Spleen (tissue), 11 donors: ENCODE measurements at regions not wholly inside any gene's neighbourhood (a gene's known extent, or its start where the extent isn't known, plus 50 kb on each side); places are given as distances from the start of the nearest gene placed in this dataset.

Experiments
- DNase-seq: peaks from one replicate; pipeline ENCODE4 v3.0.0-alpha.2; 2020
- H3K27ac ChIP-seq, 8 donors: fragments of 200-600 bp; sonication (generic) in 7 of 8; 1 replicate in 4 of 8; 2 replicates in 4 of 8; pipeline versions ENCODE4 v1.5.0 to v1.8.0; 2016 to 2021; ENCODE audit warnings: inconsistent platforms in 4 of 8, mild to moderate bottlenecking in 4 of 8, moderate library complexity in 1 of 8
- H3K27me3 ChIP-seq, 7 donors: fragments of 200-600 bp; sonication (generic) in 6 of 7; replicated peaks in 1 of 7; 1 replicate in 4 of 7; 2 replicates in 3 of 7; pipeline versions ENCODE4 v1.5.0 to v1.8.0; 2016 to 2021; ENCODE audit warnings: inconsistent platforms in 3 of 7, mild to moderate bottlenecking in 1 of 7
- H3K36me3 ChIP-seq, 6 donors: fragments of 200-600 bp; sonication (generic) in 5 of 6; 1 replicate in 4 of 6; 2 replicates in 2 of 6; pipeline versions ENCODE4 v1.5.0 to v1.8.0; 2016 to 2021; ENCODE audit warnings: inconsistent platforms in 2 of 6
- H3K4me1 ChIP-seq, 6 donors: fragments of 200-600 bp; sonication (generic) in 5 of 6; 1 replicate in 3 of 6; 2 replicates in 3 of 6; pipeline versions ENCODE4 v1.5.0 to v1.8.0; 2016 to 2021; ENCODE audit warnings: inconsistent platforms in 3 of 6
- H3K4me3 ChIP-seq, 8 donors: fragments of 200-600 bp; sonication (generic) in 7 of 8; 1 replicate in 4 of 8; 2 replicates in 4 of 8; pipeline versions ENCODE4 v1.5.0 to v1.8.0; 2016 to 2021; ENCODE audit warnings: inconsistent platforms in 4 of 8, mild to moderate bottlenecking in 4 of 8, moderate library complexity in 2 of 8
- H3K9me3 ChIP-seq, 8 donors: fragments of 200-600 bp; sonication (generic) in 7 of 8; 1 replicate in 4 of 8; 2 replicates in 4 of 8; pipeline versions ENCODE4 v1.5.0 to v1.8.0; 2016 to 2021; ENCODE audit warnings: inconsistent platforms in 4 of 8
- POLR2A ChIP-seq, 3 donors: fragments of 450-650 bp; IDR thresholded peaks; one replicate each; pipeline ENCODE4 v1.5.1; 2017; ENCODE audit warnings: antibody characterized with exemption in 3 of 3, mild to moderate bottlenecking in 1 of 3
- POLR2AphosphoS5 ChIP-seq, 3 donors: sonication (generic); formaldehyde crosslinking; IDR thresholded peaks; one replicate each; pipeline ENCODE4 v1.5.1; 2017; ENCODE audit warnings: antibody characterized with exemption in 3 of 3
- WGBS, 5 donors: extraction: QIAGEN DNeasy Blood & Tissue Kit in 3 of 5; methylation state at CpG; one replicate each; pipeline versions ENCODE4 v1.1.5 to v1.1.7; 2013 to 2018; 5-methylcytosine and 5-hydroxymethylcytosine counted together
- intact Hi-C: fragments of 100-400 bp; cut with DNase I; formaldehyde crosslinking; loops from one replicate; pipeline ENCODE4 v1.15.0; 2023; ENCODE audit warnings: low total_unique reads
- TF ChIP-seq, protein P1 (sequence below), 11 experiments: fragments of 200-600 bp in 7 of 11; fragments of 450-650 bp in 4 of 11; sonication (generic) in 4 of 11; IDR thresholded peaks in 8 of 11; conservative IDR thresholded peaks in 3 of 11; 1 replicate in 7 of 11; 2 replicates in 4 of 11; pipeline versions ENCODE4 v1.4.0 to v1.8.0; 2016 to 2021; ENCODE audit warnings: antibody characterized with exemption in 11 of 11, inconsistent platforms in 4 of 11, mild to moderate bottlenecking in 1 of 11
- donor health status: healthy with polysubstance abuse.
- donor health status: DM: no; HTN: no; CAD: no; lungs with moderate emphysema.
- donor health status: DM: no; HTN: no; CAD: no.
- donor health status: Bipolar disorder and iron deficiency.
- donor health status: healthy.
- donor health status: DM: no; HTN: no; CAD: no.
- donor health status: DM: yes; HTN: yes; CAD: no.

DNA sequence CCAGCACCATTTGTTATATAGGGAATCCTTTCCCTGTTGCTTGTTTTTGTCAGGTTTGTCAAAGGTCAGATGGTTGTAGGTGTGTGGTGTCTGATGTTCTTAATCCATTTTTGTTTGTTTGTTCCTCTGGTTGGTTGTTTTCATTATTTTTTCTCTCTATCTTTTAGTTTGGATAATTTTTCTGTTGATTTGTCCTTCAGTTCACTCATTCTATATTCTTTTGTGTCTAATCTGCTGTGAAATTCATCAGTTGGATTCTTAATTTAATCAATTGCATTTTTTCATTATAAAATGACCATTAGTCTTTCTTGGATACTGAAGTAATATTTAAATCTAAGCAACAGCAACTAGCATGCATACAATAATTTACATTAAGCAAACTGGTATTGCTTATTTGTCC, 206.7 kb upstream of the TRIB2 start:
- TF ChIP-seq POLR2A (IDR thresholded peaks at IDR 0.05) (no peak), POLR2AphosphoS5 (IDR thresholded peaks at IDR 0.05) (no peak)
- TF ChIP-seq, protein P1, sequence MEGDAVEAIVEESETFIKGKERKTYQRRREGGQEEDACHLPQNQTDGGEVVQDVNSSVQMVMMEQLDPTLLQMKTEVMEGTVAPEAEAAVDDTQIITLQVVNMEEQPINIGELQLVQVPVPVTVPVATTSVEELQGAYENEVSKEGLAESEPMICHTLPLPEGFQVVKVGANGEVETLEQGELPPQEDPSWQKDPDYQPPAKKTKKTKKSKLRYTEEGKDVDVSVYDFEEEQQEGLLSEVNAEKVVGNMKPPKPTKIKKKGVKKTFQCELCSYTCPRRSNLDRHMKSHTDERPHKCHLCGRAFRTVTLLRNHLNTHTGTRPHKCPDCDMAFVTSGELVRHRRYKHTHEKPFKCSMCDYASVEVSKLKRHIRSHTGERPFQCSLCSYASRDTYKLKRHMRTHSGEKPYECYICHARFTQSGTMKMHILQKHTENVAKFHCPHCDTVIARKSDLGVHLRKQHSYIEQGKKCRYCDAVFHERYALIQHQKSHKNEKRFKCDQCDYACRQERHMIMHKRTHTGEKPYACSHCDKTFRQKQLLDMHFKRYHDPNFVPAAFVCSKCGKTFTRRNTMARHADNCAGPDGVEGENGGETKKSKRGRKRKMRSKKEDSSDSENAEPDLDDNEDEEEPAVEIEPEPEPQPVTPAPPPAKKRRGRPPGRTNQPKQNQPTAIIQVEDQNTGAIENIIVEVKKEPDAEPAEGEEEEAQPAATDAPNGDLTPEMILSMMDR (IDR thresholded peaks at IDR 0.05 in 8 of 11, conservative IDR thresholded peaks at IDR 0.05 in 3 of 11): no peak
- DNase-seq: no peak
- no peaks in the 10 kb centered on the region for H3K36me3 ChIP-seq
- H3K27me3 ChIP-seq: no peaks in the 10 kb centered on the region
- peaks cover 0 to 41% (median 29%) of the 10 kb centered on the region in 6 donors for H3K4me1 ChIP-seq
- no peaks in the 10 kb centered on the region for H3K9me3 ChIP-seq
- intact Hi-C loops: no loop called here
- no peak overlapping the region for H3K4me3 ChIP-seq
- no peak overlapping the region for H3K27ac ChIP-seq

DNA sequence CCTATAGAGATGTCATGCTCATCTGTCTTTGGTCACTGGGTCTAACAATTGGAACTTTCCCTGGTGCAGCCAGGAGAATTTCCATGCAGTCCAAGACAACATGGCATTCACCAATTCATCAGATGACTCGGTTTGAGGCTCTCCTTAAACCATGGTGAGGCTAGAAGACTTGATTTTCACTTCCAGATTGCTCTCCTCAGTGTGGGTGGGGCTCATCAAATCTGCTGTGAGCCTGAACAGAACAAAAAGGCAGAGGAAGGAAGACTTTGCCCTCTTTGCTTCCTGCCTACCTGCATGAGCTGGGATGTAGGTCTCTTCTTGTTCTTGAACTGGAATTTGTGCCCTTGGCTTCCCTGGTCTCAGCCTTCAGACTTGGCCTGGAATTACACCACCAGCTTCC, 203.4 kb upstream of the TRIB2 start:
- intact Hi-C loops: no loop called here
- H3K27me3 ChIP-seq: no peaks in the 10 kb centered on the region
- TF ChIP-seq POLR2AphosphoS5 (IDR thresholded peaks at IDR 0.05): no peak
- TF ChIP-seq POLR2A (IDR thresholded peaks at IDR 0.05): no peak
- H3K27ac ChIP-seq: no peak overlapping the region
- peaks cover 0 to 29% (median 20%) of the 10 kb centered on the region in 6 donors for H3K4me1 ChIP-seq
- WGBS, 5 donors: 54 to 76% (median 68%) methylated on average over 1 of the region's 1 CpG
- H3K4me3 ChIP-seq: no peak overlapping the region
- DNase-seq: no peak
- no peaks in the 10 kb centered on the region for H3K36me3 ChIP-seq
- H3K9me3 ChIP-seq: no peaks in the 10 kb centered on the region

DNA sequence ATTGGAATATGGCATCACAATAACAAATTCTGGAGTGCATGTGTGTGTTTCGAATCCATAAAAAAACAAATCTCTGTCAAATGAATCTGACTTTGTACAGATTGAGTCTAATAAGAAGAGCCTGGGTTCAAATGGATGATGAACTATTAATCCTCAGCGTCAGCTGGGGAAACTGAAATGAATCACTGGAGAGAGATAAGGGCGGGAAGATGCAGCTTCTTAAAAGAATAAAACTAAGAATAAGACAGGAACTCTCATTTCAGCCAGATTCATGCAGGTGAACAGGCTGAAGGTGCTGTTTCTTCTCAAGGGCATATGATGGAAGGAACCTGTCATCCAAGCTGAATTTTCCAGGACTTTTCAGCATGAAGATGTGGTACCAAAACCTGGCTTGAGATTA, 202.6 kb upstream of the TRIB2 start:
- Histone ChIP-seq H3K36me3 (no peaks in the 10 kb centered on the region), H3K27ac (peak overlapping the region in 4 of 8 donors; percentile 37 to 69 (median 48)), H3K9me3 (no peaks in the 10 kb centered on the region), H3K4me1 (peaks cover 0 to 29% (median 20%) of the 10 kb centered on the region in 6 donors), H3K27me3 (no peaks in the 10 kb centered on the region), H3K4me3 (no peak overlapping the region)
- TF ChIP-seq POLR2A (IDR thresholded peaks at IDR 0.05) (no peak), POLR2AphosphoS5 (IDR thresholded peaks at IDR 0.05) (no peak)
- TF ChIP-seq, protein P1 (IDR thresholded peaks at IDR 0.05 in 8 of 11, conservative IDR thresholded peaks at IDR 0.05 in 3 of 11): no peak
- 81 to 92% (median 86%) methylated on average over 3 of the region's 3 CpGs for WGBS, 5 donors
- DNase-seq: no peak
- intact Hi-C loops: no loop called here

DNA sequence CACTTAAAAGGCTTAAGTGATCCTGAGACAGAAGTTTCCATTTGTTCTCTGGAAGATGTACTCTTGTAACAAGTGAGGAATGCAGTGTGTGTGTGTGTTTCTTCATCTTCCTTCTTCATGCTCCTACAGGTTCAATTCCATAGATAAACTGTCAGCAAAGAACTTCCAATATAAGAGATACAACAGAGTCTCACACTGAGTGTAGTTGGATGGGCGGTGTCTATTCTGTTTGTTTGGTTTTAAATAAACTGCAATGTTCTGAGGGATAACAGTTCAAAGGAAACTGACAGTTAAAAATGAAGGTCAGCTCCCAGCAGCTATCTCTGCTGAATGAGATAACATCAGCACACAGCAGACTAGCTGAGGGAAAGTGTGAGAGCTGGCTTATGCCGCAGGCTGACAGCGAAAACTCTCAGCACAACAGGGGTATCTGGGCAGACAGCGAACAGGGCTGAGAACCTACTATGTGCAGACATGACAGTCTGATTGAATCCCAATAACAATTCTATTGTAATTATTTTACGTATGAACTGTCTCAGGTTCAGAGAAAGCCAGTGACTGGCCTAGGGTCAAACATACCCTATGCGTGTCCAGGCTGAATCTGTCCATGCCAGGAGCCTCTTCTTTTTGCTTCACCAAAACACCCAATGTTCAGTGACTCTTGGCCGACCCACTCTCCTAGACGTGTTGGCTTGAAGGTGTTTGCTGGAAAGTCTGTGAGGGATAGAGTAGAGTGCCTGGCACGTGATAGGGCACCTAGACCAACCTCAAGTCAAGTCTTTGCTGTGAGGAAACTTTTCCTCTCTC, 201.9 kb upstream of the TRIB2 start:
- no peak for DNase-seq
- no peaks in the 10 kb centered on the region for H3K27me3 ChIP-seq
- intact Hi-C loops: no loop called here
- peak overlapping the region in 5 of 8 donors; percentile 37 to 69 (median 49) for H3K27ac ChIP-seq
- H3K4me3 ChIP-seq: no peak overlapping the region
- no peaks in the 10 kb centered on the region for H3K36me3 ChIP-seq
- TF ChIP-seq, protein P1 (IDR thresholded peaks at IDR 0.05 in 8 of 11, conservative IDR thresholded peaks at IDR 0.05 in 3 of 11): no peak
- no peak for TF ChIP-seq POLR2A (IDR thresholded peaks at IDR 0.05)
- peak in 1 of 3 donors; percentile 44 for TF ChIP-seq POLR2AphosphoS5 (IDR thresholded peaks at IDR 0.05)
- no peaks in the 10 kb centered on the region for H3K9me3 ChIP-seq
- H3K4me1 ChIP-seq: peaks cover 0 to 29% (median 20%) of the 10 kb centered on the region in 6 donors
- 64 to 72% (median 69%) methylated on average over 9 of the region's 9 CpGs for WGBS, 5 donors
